ENCODE measurements at regions not wholly inside any gene's neighbourhood (a gene's known extent, or its start where the extent isn't known, plus 50 kb on each side); places are given as distances from the start of the nearest gene placed in this dataset.

- no peak overlapping the region for H3K4me3 ChIP-seq (ENCODE audit: control insufficient read depth, low read depth, low read length)
- no peak for DNase-seq (ENCODE audit: low read depth)
- TF ChIP-seq CTCF (conservative IDR thresholded peaks at IDR 0.05; ENCODE audit: control insufficient read depth, insufficient read depth, low read depth, low read length) = no peak
These were observed 558.9 kb downstream of the PTPRC start for GRCh38 chr1:199197695-199198094.

GRCh38 chr1:199202331-199202730, 563.5 kb downstream of the PTPRC start:
- no peak overlapping the region for H3K4me3 ChIP-seq (ENCODE audit: control insufficient read depth, low read depth, low read length)
- TF ChIP-seq CTCF (conservative IDR thresholded peaks at IDR 0.05; ENCODE audit: control insufficient read depth, insufficient read depth, low read depth, low read length) = no peak
- no peak for DNase-seq (ENCODE audit: low read depth)

GRCh38 chr1:199204231-199204630, 565.4 kb downstream of the PTPRC start:
- no peak for DNase-seq (ENCODE audit: low read depth)
- no peak overlapping the region for H3K4me3 ChIP-seq (ENCODE audit: control insufficient read depth, low read depth, low read length)
- TF ChIP-seq CTCF (conservative IDR thresholded peaks at IDR 0.05; ENCODE audit: control insufficient read depth, insufficient read depth, low read depth, low read length) = no peak

GRCh38 chr1:199205740-199206441, 567.1 kb downstream of the PTPRC start:
- DNase-seq (ENCODE audit: low read depth) = no peak
- no peak overlapping the region for H3K4me3 ChIP-seq (ENCODE audit: control insufficient read depth, low read depth, low read length)
- TF ChIP-seq CTCF (conservative IDR thresholded peaks at IDR 0.05; ENCODE audit: control insufficient read depth, insufficient read depth, low read depth, low read length) = no peak

- DNase-seq (ENCODE audit: low read depth) = no peak
- no peak for TF ChIP-seq CTCF (conservative IDR thresholded peaks at IDR 0.05; ENCODE audit: control insufficient read depth, insufficient read depth, low read depth, low read length)
- H3K4me3 ChIP-seq (ENCODE audit: control insufficient read depth, low read depth, low read length) = no peak overlapping the region
These were observed 570.0 kb downstream of the PTPRC start for GRCh38 chr1:199208847-199209246.

GRCh38 chr1:199218065-199218464, 579.2 kb downstream of the PTPRC start:
- no peak overlapping the region for H3K4me3 ChIP-seq (ENCODE audit: control insufficient read depth, low read depth, low read length)
- no peak for DNase-seq (ENCODE audit: low read depth)
- no peak for TF ChIP-seq CTCF (conservative IDR thresholded peaks at IDR 0.05; ENCODE audit: control insufficient read depth, insufficient read depth, low read depth, low read length)

GRCh38 chr1:199218533-199218932, 579.7 kb downstream of the PTPRC start:
- DNase-seq (ENCODE audit: low read depth) = no peak
- no peak overlapping the region for H3K4me3 ChIP-seq (ENCODE audit: control insufficient read depth, low read depth, low read length)
- no peak for TF ChIP-seq CTCF (conservative IDR thresholded peaks at IDR 0.05; ENCODE audit: control insufficient read depth, insufficient read depth, low read depth, low read length)

Data from fibroblast of mammary gland (primary cell).